ENCODE measurements at regions not wholly inside any gene's neighbourhood (a gene's known extent, or its start where the extent isn't known, plus 50 kb on each side); places are given as distances from the start of the nearest gene placed in this dataset.

GRCh38 chr2:225114786-225115323 is 72.6 kb upstream of the DOCK10 start:
- H3K4me1 Mint-ChIP-seq (ENCODE audit: unreplicated experiment): peaks cover 11% of the 10 kb centered on the region
- H3K4me3 Mint-ChIP-seq: no peak overlapping the region
- H3K27me3 Mint-ChIP-seq: no peaks in the 10 kb centered on the region
- DNase-seq (ENCODE audit: extremely low spot score, unreplicated experiment): no peak
- H3K27ac Mint-ChIP-seq: no peak overlapping the region
- H3K36me3 Mint-ChIP-seq: no peaks in the 10 kb centered on the region
- TF ChIP-seq CTCF (conservative IDR thresholded peaks at IDR 0.05): no peak
- no peaks in the 10 kb centered on the region for H3K9me3 Mint-ChIP-seq

GRCh38 chr2:225113371-225114015 is 71.2 kb upstream of the DOCK10 start:
- Mint-ChIP-seq H3K9me3 (no peaks in the 10 kb centered on the region), H3K4me3 (no peak overlapping the region), H3K27me3 (no peaks in the 10 kb centered on the region), H3K27ac (no peak overlapping the region), H3K4me1 (ENCODE audit: unreplicated experiment) (peaks cover 11% of the 10 kb centered on the region), H3K36me3 (no peaks in the 10 kb centered on the region)
- TF ChIP-seq CTCF (conservative IDR thresholded peaks at IDR 0.05): no peak
- no peak for DNase-seq (ENCODE audit: extremely low spot score, unreplicated experiment)

GRCh38 chr2:225112362-225113126 is 70.3 kb upstream of the DOCK10 start:
- Mint-ChIP-seq H3K27ac (no peak overlapping the region), H3K9me3 (no peaks in the 10 kb centered on the region), H3K4me3 (no peak overlapping the region), H3K27me3 (no peaks in the 10 kb centered on the region), H3K4me1 (ENCODE audit: unreplicated experiment) (peaks cover 11% of the 10 kb centered on the region), H3K36me3 (no peaks in the 10 kb centered on the region)
- no peak for DNase-seq (ENCODE audit: extremely low spot score, unreplicated experiment)
- no peak for TF ChIP-seq CTCF (conservative IDR thresholded peaks at IDR 0.05)

GRCh38 chr2:225108805-225109204 is 66.5 kb upstream of the DOCK10 start:
- Mint-ChIP-seq H3K27ac (no peak overlapping the region), H3K4me3 (no peak overlapping the region), H3K27me3 (no peaks in the 10 kb centered on the region), H3K36me3 (no peaks in the 10 kb centered on the region), H3K4me1 (ENCODE audit: unreplicated experiment) (peaks cover 7% of the 10 kb centered on the region), H3K9me3 (no peaks in the 10 kb centered on the region)
- no peak for TF ChIP-seq CTCF (conservative IDR thresholded peaks at IDR 0.05)
- no peak for DNase-seq (ENCODE audit: extremely low spot score, unreplicated experiment)

GRCh38 chr2:225104971-225105370 is 62.7 kb upstream of the DOCK10 start:
- no peaks in the 10 kb centered on the region for H3K27me3 Mint-ChIP-seq
- TF ChIP-seq CTCF (conservative IDR thresholded peaks at IDR 0.05): no peak
- no peaks in the 10 kb centered on the region for H3K9me3 Mint-ChIP-seq
- no peak overlapping the region for H3K4me3 Mint-ChIP-seq
- no peak overlapping the region for H3K27ac Mint-ChIP-seq
- DNase-seq (ENCODE audit: extremely low spot score, unreplicated experiment): no peak
- no peaks in the 10 kb centered on the region for H3K36me3 Mint-ChIP-seq
- H3K4me1 Mint-ChIP-seq (ENCODE audit: unreplicated experiment): no peaks in the 10 kb centered on the region
